ENCODE measurements at regions not wholly inside any gene's neighbourhood (a gene's known extent, or its start where the extent isn't known, plus 50 kb on each side); places are given as distances from the start of the nearest gene placed in this dataset.

GRCh38 chr18:39770399-39770798 lies 2184.6 kb upstream of the PIK3C3 start:
- POLR2A ChIA-PET (ENCODE audit: partially characterized antibody): no interaction called here
- H3K18ac ChIP-seq (ENCODE audit: extremely low read depth, low read length): no peak overlapping the region
- H2BK15ac ChIP-seq (ENCODE audit: low read length): no peak overlapping the region
- no peak overlapping the region for H3K9ac ChIP-seq (replicated peaks in 1 of 4; ENCODE audit: extremely low read depth in 1 of 4, low read depth in 3 of 4, low read length in 3 of 4)
- no peak overlapping the region for H3K4me3 ChIP-seq (ENCODE audit: extremely low read depth in 1 of 4, insufficient read depth in 2 of 4, low read depth in 3 of 4, low read length in 4 of 4)
- no peak overlapping the region for H3K4me2 ChIP-seq (ENCODE audit: insufficient read depth in 1 of 2, low read depth in 2 of 2, low read length in 2 of 2)
- H3K56ac ChIP-seq (replicated peaks; ENCODE audit: insufficient read length, low read depth, low read length): no peak overlapping the region
- no peak overlapping the region for H2AFZ ChIP-seq (ENCODE audit: low read length)
- H3K36me3 ChIP-seq (ENCODE audit: control insufficient read depth in 2 of 4, insufficient read depth in 4 of 4, low read length in 3 of 4): no peaks in the 10 kb centered on the region
- H3K27me3 ChIP-seq (replicated peaks in 1 of 4; ENCODE audit: control insufficient read depth in 3 of 4, extremely low read depth in 1 of 4, insufficient read depth in 3 of 4, low read length in 3 of 4): no peaks in the 10 kb centered on the region
- no peak overlapping the region for H3K14ac ChIP-seq (ENCODE audit: insufficient read length)
- WGBS, 2 experiments (ENCODE audit: extremely low coverage in 1 of 2, insufficient coverage in 1 of 2, insufficient read length in 1 of 2, insufficient replicate concordance in 2 of 2, low coverage in 1 of 2, low lambda C conversion rate in 2 of 2, missing lambda C conversion rate in 1 of 2): 92% methylated on average over 1 of the region's 1 CpG; no CpG with 5 or more reads in 1 of the 2 experiments
- no peak overlapping the region for H3K23ac ChIP-seq (ENCODE audit: insufficient read length)
- TF ChIP-seq BRCA1 (IDR thresholded peaks at IDR 0.05; ENCODE audit: low read depth, low read length): no peak
- TF ChIP-seq TCF12 (IDR thresholded peaks at IDR 0.05; ENCODE audit: low read depth, low read length): no peak
- no peak for TF ChIP-seq EGR1 (IDR thresholded peaks at IDR 0.05; ENCODE audit: borderline replicate concordance, low read depth, low read length)
- H2BK20ac ChIP-seq (ENCODE audit: low read length): no peak overlapping the region
- no peak for DNase-seq (ENCODE audit: low read depth in 1 of 2, low spot score in 2 of 2)
- no peak overlapping the region for H3K27ac ChIP-seq (ENCODE audit: low read depth, low read length)
- no peak overlapping the region for H2BK12ac ChIP-seq (ENCODE audit: low read depth, low read length)
- CTCF ChIA-PET (ENCODE audit: partially characterized antibody): no interaction called here
- no peaks in the 10 kb centered on the region for H3K79me1 ChIP-seq (ENCODE audit: low read depth, low read length)
- H3K9me3 ChIP-seq (ENCODE audit: insufficient read depth in 2 of 2, low read depth in 1 of 2, low read length in 1 of 2): no peaks in the 10 kb centered on the region
- H2BK5ac ChIP-seq (ENCODE audit: low read depth, low read length): no peak overlapping the region
- H3K4ac ChIP-seq (replicated peaks; ENCODE audit: insufficient read length, low read depth, low read length): no peak overlapping the region
- no peak overlapping the region for H4K5ac ChIP-seq (ENCODE audit: insufficient read length, low read depth, low read length)
- H2AK5ac ChIP-seq (ENCODE audit: low read depth, low read length): no peak overlapping the region
- no peaks in the 10 kb centered on the region for H3K23me2 ChIP-seq (ENCODE audit: low read depth, low read length)
- no peaks in the 10 kb centered on the region; a peak in 2 of 7 replicates for H3K4me1 ChIP-seq (replicated peaks in 1 of 4; ENCODE audit: control insufficient read depth in 3 of 4, insufficient read depth in 4 of 4, low read length in 3 of 4)
- H4K8ac ChIP-seq (ENCODE audit: extremely low read depth, insufficient read depth, low read length): no peak overlapping the region
- H4K91ac ChIP-seq (replicated peaks; ENCODE audit: insufficient read length, low read length): no peak overlapping the region
- H2BK120ac ChIP-seq (replicated peaks; ENCODE audit: low read depth, low read length): no peak overlapping the region
- no peaks in the 10 kb centered on the region for H4K20me1 ChIP-seq (replicated peaks in 1 of 2; ENCODE audit: control insufficient read depth in 1 of 2, insufficient read depth in 2 of 2, low read length in 2 of 2)
- FAIRE-seq: no peak
- peaks cover 0 to 23% of the 10 kb centered on the region in 2 experiments; a peak in 3 of 4 replicates for H3K79me2 ChIP-seq (ENCODE audit: control insufficient read depth in 1 of 2, insufficient read depth in 2 of 2, low read length in 2 of 2)

All from H1 (cell line).